ENCODE measurements at regions not wholly inside any gene's neighbourhood (a gene's known extent, or its start where the extent isn't known, plus 50 kb on each side); places are given as distances from the start of the nearest gene placed in this dataset.
"Not testable (repeated sequence)": the region's sequence is repeated elsewhere in the genome, so short reads cannot be mapped to it uniquely, and the experiment has no call there.

- H3K9me3 ChIP-seq (ENCODE audit: control insufficient read depth in 2 of 2, low read length in 2 of 2) = no peaks in the 10 kb centered on the region
- no peaks in the 10 kb centered on the region for H3K27me3 ChIP-seq (ENCODE audit: control insufficient read depth in 1 of 2, insufficient read depth in 2 of 2, low read length in 2 of 2)
- H3K27ac ChIP-seq (ENCODE audit: low read length) = no peak overlapping the region
- H3K4me1 ChIP-seq (ENCODE audit: control insufficient read depth, insufficient read depth, low read length) = no peaks in the 10 kb centered on the region
- H3K36me3 ChIP-seq (ENCODE audit: control insufficient read depth in 2 of 2, insufficient read depth in 2 of 2, low read length in 2 of 2) = no peaks in the 10 kb centered on the region
- H3K4me3 ChIP-seq (ENCODE audit: low read length in 2 of 2) = no peak overlapping the region
- no peak overlapping the region for H3K9ac ChIP-seq (ENCODE audit: low read length in 2 of 2)
Observed at GRCh38 chr6:15909290-15910070, 219.4 kb upstream of the MYLIP start.

DNA sequence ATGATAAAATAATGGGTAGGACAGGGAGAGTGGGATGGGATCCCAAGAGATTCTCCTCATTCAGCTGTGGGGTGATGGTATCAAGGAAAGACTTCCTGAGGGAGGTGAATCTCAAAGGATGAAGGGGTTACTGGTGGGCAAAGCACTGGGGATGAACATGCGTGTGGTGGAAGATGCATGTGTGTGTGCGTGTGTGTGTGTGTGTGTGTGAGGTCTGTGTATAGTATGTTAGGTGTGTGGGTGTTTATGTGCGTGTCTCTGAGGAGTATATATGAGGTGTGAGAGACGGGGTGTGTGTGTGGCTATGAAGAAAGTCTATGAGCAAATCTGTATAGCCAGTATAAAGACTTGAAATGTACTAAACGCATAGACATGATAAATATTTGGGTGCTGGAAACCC, 220.0 kb upstream of the MYLIP start:
- no peaks in the 10 kb centered on the region for H3K27me3 ChIP-seq (ENCODE audit: control insufficient read depth in 1 of 2, insufficient read depth in 2 of 2, low read length in 2 of 2)
- no peaks in the 10 kb centered on the region for H3K36me3 ChIP-seq (ENCODE audit: control insufficient read depth in 2 of 2, insufficient read depth in 2 of 2, low read length in 2 of 2)
- no peaks in the 10 kb centered on the region for H3K4me1 ChIP-seq (ENCODE audit: control insufficient read depth, insufficient read depth, low read length)
- H3K4me3 ChIP-seq (ENCODE audit: low read length in 2 of 2) = no peak overlapping the region
- H3K9ac ChIP-seq (ENCODE audit: low read length in 2 of 2) = no peak overlapping the region
- H3K9me3 ChIP-seq (ENCODE audit: control insufficient read depth in 2 of 2, low read length in 2 of 2) = no peaks in the 10 kb centered on the region
- H3K27ac ChIP-seq (ENCODE audit: low read length) = no peak overlapping the region

- no peaks in the 10 kb centered on the region for H3K4me1 ChIP-seq (ENCODE audit: control insufficient read depth, insufficient read depth, low read length)
- H3K36me3 ChIP-seq (ENCODE audit: control insufficient read depth in 2 of 2, insufficient read depth in 2 of 2, low read length in 2 of 2) = no peaks in the 10 kb centered on the region
- no peak overlapping the region for H3K4me3 ChIP-seq (ENCODE audit: low read length in 2 of 2)
- no peaks in the 10 kb centered on the region for H3K27me3 ChIP-seq (ENCODE audit: control insufficient read depth in 1 of 2, insufficient read depth in 2 of 2, low read length in 2 of 2)
- no peak overlapping the region for H3K9ac ChIP-seq (ENCODE audit: low read length in 2 of 2)
- H3K9me3 ChIP-seq (ENCODE audit: control insufficient read depth in 2 of 2, low read length in 2 of 2) = peaks cover 0 to 2% of the 10 kb centered on the region in 2 donors
- H3K27ac ChIP-seq (ENCODE audit: low read length) = no peak overlapping the region
Observed at GRCh38 chr6:15907914-15908518, 220.9 kb upstream of the MYLIP start.

- H3K4me3 ChIP-seq (ENCODE audit: low read length in 2 of 2); H3K9me3 ChIP-seq (ENCODE audit: control insufficient read depth in 2 of 2, low read length in 2 of 2); H3K9ac ChIP-seq (ENCODE audit: low read length in 2 of 2); H3K36me3 ChIP-seq (ENCODE audit: control insufficient read depth in 2 of 2, insufficient read depth in 2 of 2, low read length in 2 of 2); H3K27me3 ChIP-seq (ENCODE audit: control insufficient read depth in 1 of 2, insufficient read depth in 2 of 2, low read length in 2 of 2); H3K4me1 ChIP-seq (ENCODE audit: control insufficient read depth, insufficient read depth, low read length); H3K27ac ChIP-seq (ENCODE audit: low read length): not testable (repeated sequence)
Observed at GRCh38 chr6:15907220-15907913, 221.5 kb upstream of the MYLIP start.

GRCh38 chr6:15906420-15907016, 222.4 kb upstream of the MYLIP start:
- Histone ChIP-seq H3K27me3 (ENCODE audit: control insufficient read depth in 1 of 2, insufficient read depth in 2 of 2, low read length in 2 of 2) (no peaks in the 10 kb centered on the region), H3K9ac (ENCODE audit: low read length in 2 of 2) (no peak overlapping the region), H3K9me3 (ENCODE audit: control insufficient read depth in 2 of 2, low read length in 2 of 2) (peaks cover 0 to 2% of the 10 kb centered on the region in 2 donors), H3K36me3 (ENCODE audit: control insufficient read depth in 2 of 2, insufficient read depth in 2 of 2, low read length in 2 of 2) (no peaks in the 10 kb centered on the region), H3K4me1 (ENCODE audit: control insufficient read depth, insufficient read depth, low read length) (no peaks in the 10 kb centered on the region), H3K27ac (ENCODE audit: low read length) (no peak overlapping the region), H3K4me3 (ENCODE audit: low read length in 2 of 2) (no peak overlapping the region)

- peaks cover 0 to 2% of the 10 kb centered on the region in 2 donors for H3K9me3 ChIP-seq (ENCODE audit: control insufficient read depth in 2 of 2, low read length in 2 of 2)
Observed at GRCh38 chr6:15905488-15906419, 223.1 kb upstream of the MYLIP start.

DNA sequence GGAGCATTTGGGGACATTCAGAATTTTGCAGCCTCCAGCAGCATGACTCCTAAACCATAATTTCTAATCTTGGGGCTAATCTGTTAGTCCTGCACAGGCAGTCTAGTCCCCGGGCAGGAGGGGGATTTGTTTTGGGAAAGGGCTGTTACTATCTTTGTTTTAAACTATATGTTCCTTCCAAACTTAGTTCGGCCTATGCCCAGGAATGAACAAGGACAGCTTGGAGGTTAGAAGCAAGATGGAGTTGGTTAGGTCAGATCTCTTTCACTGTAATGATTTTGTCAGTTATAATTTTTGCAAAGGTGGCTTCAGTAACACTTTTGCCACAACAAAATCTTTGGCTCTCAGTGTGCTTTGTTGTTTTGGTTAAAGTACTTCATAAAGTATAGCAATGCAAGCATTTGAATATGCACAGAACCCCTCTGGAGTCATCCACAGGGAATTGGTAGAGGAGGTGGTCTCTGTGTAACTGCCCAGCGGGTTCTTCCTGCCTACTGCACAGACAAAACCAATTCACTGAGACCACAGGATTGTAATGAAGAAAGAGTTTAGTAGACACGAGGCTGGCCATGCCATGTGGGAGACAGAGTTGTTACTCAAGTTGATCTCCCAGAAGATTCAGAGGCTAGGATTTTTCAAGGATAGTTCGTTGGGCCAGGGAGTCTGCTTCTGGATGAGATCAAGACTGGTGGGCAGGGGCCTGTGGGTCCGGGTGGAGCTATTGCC, 224.1 kb upstream of the MYLIP start:
- H3K9ac ChIP-seq (ENCODE audit: low read length in 2 of 2) = no peak overlapping the region
- no peak overlapping the region for H3K27ac ChIP-seq (ENCODE audit: low read length)
- no peaks in the 10 kb centered on the region for H3K36me3 ChIP-seq (ENCODE audit: control insufficient read depth in 2 of 2, insufficient read depth in 2 of 2, low read length in 2 of 2)
- H3K27me3 ChIP-seq (ENCODE audit: control insufficient read depth in 1 of 2, insufficient read depth in 2 of 2, low read length in 2 of 2) = no peaks in the 10 kb centered on the region
- no peak overlapping the region for H3K4me3 ChIP-seq (ENCODE audit: low read length in 2 of 2)
- no peaks in the 10 kb centered on the region for H3K4me1 ChIP-seq (ENCODE audit: control insufficient read depth, insufficient read depth, low read length)
- peaks cover 0 to 2% of the 10 kb centered on the region in 2 donors for H3K9me3 ChIP-seq (ENCODE audit: control insufficient read depth in 2 of 2, low read length in 2 of 2)

More at GRCh38 chr6:15905488-15906419, 223.1 kb upstream of the MYLIP start:
- no peak overlapping the region for H3K4me3 ChIP-seq (ENCODE audit: low read length in 2 of 2)
- no peak overlapping the region for H3K27ac ChIP-seq (ENCODE audit: low read length)
- no peaks in the 10 kb centered on the region for H3K36me3 ChIP-seq (ENCODE audit: control insufficient read depth in 2 of 2, insufficient read depth in 2 of 2, low read length in 2 of 2)
- no peak overlapping the region for H3K9ac ChIP-seq (ENCODE audit: low read length in 2 of 2)
- H3K4me1 ChIP-seq (ENCODE audit: control insufficient read depth, insufficient read depth, low read length) = no peaks in the 10 kb centered on the region
- no peaks in the 10 kb centered on the region for H3K27me3 ChIP-seq (ENCODE audit: control insufficient read depth in 1 of 2, insufficient read depth in 2 of 2, low read length in 2 of 2)

DNA sequence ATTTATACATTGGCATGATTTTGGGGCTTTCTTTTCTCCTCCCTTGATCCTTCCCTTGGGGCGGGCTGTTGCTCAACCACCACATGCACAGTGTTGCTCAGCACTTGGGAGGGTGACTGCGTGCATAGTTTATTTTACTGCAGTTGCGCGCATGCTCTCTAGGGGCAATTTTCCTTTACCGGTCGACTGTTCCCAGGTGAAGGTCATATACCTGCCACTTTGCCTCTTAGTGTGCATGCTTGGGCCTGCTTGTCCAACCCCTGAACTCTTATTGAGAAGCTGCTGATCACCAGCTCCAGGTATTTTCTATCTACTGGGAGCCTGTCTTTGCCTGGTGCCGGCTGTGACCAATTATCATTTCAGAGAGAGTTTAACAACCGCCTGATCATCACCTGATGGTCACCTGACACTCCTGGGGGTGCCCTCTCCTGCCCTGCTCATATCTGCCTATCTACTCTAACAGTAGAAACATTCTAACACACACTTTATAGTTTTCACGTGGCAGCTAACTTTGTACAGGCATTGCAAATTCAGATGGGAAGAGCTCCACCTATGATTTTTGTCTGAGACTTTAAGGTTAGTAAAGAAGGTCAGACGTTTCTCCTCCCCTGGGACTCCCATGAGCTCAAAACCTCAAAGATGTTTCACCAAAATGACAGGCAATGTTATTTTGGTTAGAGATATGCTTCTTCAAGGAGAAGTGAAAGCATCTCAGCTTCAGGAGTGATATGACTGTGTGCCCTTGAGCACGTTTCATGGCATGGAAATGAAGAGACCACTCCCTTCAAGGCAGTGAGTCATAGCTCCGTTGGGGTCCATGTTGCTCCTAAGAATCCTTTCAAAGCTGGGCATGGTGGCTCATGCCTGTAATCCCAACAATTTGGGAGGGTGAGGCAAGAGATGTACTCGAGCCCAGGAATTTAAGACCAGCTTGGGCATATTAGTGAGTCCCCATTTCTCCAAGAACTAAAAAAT, 227.5 kb upstream of the MYLIP start:
- Histone ChIP-seq H3K36me3 (ENCODE audit: control insufficient read depth in 2 of 2, insufficient read depth in 2 of 2, low read length in 2 of 2) (no peaks in the 10 kb centered on the region), H3K4me3 (ENCODE audit: low read length in 2 of 2) (no peak overlapping the region), H3K27ac (ENCODE audit: low read length) (no peak overlapping the region), H3K9ac (ENCODE audit: low read length in 2 of 2) (no peak overlapping the region), H3K4me1 (ENCODE audit: control insufficient read depth, insufficient read depth, low read length) (peaks cover 11% of the 10 kb centered on the region), H3K9me3 (ENCODE audit: control insufficient read depth in 2 of 2, low read length in 2 of 2) (peaks cover 0 to 2% of the 10 kb centered on the region in 2 donors), H3K27me3 (ENCODE audit: control insufficient read depth in 1 of 2, insufficient read depth in 2 of 2, low read length in 2 of 2) (no peaks in the 10 kb centered on the region)

GRCh38 chr6:15898693-15899092, 230.2 kb upstream of the MYLIP start:
- peaks cover 0 to 2% of the 10 kb centered on the region in 2 donors for H3K9me3 ChIP-seq (ENCODE audit: control insufficient read depth in 2 of 2, low read length in 2 of 2)
- no peak overlapping the region for H3K9ac ChIP-seq (ENCODE audit: low read length in 2 of 2)
- H3K27me3 ChIP-seq (ENCODE audit: control insufficient read depth in 1 of 2, insufficient read depth in 2 of 2, low read length in 2 of 2) = no peaks in the 10 kb centered on the region
- no peak overlapping the region for H3K27ac ChIP-seq (ENCODE audit: low read length)
- H3K4me1 ChIP-seq (ENCODE audit: control insufficient read depth, insufficient read depth, low read length) = peaks cover 11% of the 10 kb centered on the region
- no peak overlapping the region for H3K4me3 ChIP-seq (ENCODE audit: low read length in 2 of 2)
- H3K36me3 ChIP-seq (ENCODE audit: control insufficient read depth in 2 of 2, insufficient read depth in 2 of 2, low read length in 2 of 2) = no peaks in the 10 kb centered on the region

All from stomach smooth muscle (tissue), 2 donors.